Loucy (cell line): ENCODE measurements at regions not wholly inside any gene's neighbourhood (a gene's known extent, or its start where the extent isn't known, plus 50 kb on each side); places are given as distances from the start of the nearest gene placed in this dataset.

ENCODE experiments used
- EZH2phosphoT487 ChIP-seq: fragments of 200-600 bp; IDR thresholded peaks from 2 replicates; pipeline ENCODE4 v1.6.1; 2018; ENCODE audit warnings: antibody characterized with exemption, mild to moderate bottlenecking, moderate library complexity, borderline replicate concordance
- TF ChIP-seq, protein P1 (sequence below): fragments of 200-600 bp; sonication (generic); conservative IDR thresholded peaks from 2 replicates; pipeline ENCODE4 v1.5.1; 2014; ENCODE audit warnings: mild to moderate bottlenecking, antibody characterized with exemption, low read length

- TF ChIP-seq, protein P1, sequence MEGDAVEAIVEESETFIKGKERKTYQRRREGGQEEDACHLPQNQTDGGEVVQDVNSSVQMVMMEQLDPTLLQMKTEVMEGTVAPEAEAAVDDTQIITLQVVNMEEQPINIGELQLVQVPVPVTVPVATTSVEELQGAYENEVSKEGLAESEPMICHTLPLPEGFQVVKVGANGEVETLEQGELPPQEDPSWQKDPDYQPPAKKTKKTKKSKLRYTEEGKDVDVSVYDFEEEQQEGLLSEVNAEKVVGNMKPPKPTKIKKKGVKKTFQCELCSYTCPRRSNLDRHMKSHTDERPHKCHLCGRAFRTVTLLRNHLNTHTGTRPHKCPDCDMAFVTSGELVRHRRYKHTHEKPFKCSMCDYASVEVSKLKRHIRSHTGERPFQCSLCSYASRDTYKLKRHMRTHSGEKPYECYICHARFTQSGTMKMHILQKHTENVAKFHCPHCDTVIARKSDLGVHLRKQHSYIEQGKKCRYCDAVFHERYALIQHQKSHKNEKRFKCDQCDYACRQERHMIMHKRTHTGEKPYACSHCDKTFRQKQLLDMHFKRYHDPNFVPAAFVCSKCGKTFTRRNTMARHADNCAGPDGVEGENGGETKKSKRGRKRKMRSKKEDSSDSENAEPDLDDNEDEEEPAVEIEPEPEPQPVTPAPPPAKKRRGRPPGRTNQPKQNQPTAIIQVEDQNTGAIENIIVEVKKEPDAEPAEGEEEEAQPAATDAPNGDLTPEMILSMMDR = no peak
- TF ChIP-seq EZH2phosphoT487 = no peak
These were observed 176.2 kb downstream of the GNAT3 start for GRCh38 chr7:80335511-80336231.
